Prostate gland (tissue), 2 donors: ENCODE measurements at regions not wholly inside any gene's neighbourhood (a gene's known extent, or its start where the extent isn't known, plus 50 kb on each side); places are given as distances from the start of the nearest gene placed in this dataset.

ENCODE experiments used
- DNase-seq: peaks from one replicate; pipeline ENCODE4 v3.0.0-alpha.2; 2019; ENCODE audit warnings: low spot score
- H3K27ac ChIP-seq, 2 donors: fragments of 200-600 bp; sonication (generic); 2 replicates each; pipeline ENCODE4 v1.5.1; 2017 to 2019
- H3K27me3 ChIP-seq: fragments of 200-600 bp; sonication (generic); replicated peaks from 2 replicates; pipeline ENCODE4 v1.5.1; 2019; ENCODE audit not compliant: insufficient read depth
- H3K36me3 ChIP-seq, 2 donors: fragments of 200-600 bp; sonication (generic); 1 replicate in 1 of 2; 2 replicates in 1 of 2; pipeline versions ENCODE4 v1.5.1 to v1.8.1; 2017 to 2019
- H3K4me1 ChIP-seq: fragments of 200-600 bp; sonication (generic); replicated peaks from 2 replicates; pipeline ENCODE4 v1.5.1; 2019
- H3K4me3 ChIP-seq, 2 donors: fragments of 200-600 bp; sonication (generic); 2 replicates each; pipeline ENCODE4 v1.5.1; 2017 to 2019
- H3K9me3 ChIP-seq: fragments of 200-600 bp; sonication (generic); 2 replicates; pipeline ENCODE4 v1.5.1; 2017
- CTCF ChIP-seq, 4 experiments: fragments of 200-600 bp in 2 of 4; fragments of 450-650 bp in 2 of 4; sonication (generic) in 2 of 4; IDR thresholded peaks; 1 replicate in 3 of 4; 2 replicates in 1 of 4; pipeline ENCODE4 v1.5.1; 2016 to 2019; ENCODE audit warnings: antibody characterized with exemption in 4 of 4, mild to moderate bottlenecking in 2 of 4, moderate library complexity in 2 of 4
- POLR2A ChIP-seq: fragments of 450-650 bp; IDR thresholded peaks from one replicate; pipeline ENCODE4 v1.6.1; 2016; ENCODE audit warnings: antibody characterized with exemption, mild to moderate bottlenecking
- POLR2AphosphoS5 ChIP-seq: sonication (generic); formaldehyde crosslinking; IDR thresholded peaks from one replicate; pipeline ENCODE4 v1.6.1; 2017; ENCODE audit warnings: antibody characterized with exemption
- WGBS: methylation state at CpG from one replicate; pipeline ENCODE4 v1.1.5; 2018; 5-methylcytosine and 5-hydroxymethylcytosine counted together
- intact Hi-C: fragments of 100-400 bp; cut with DNase I; formaldehyde crosslinking; loops from one replicate; pipeline ENCODE4 v1.14.2; 2022

GRCh38 chr13:107518780-107519179 is 696.6 kb downstream of the LIG4 start:
- Histone ChIP-seq H3K4me1 (no peaks in the 10 kb centered on the region), H3K4me3 (no peak overlapping the region), H3K27ac (no peak overlapping the region), H3K36me3 (no peaks in the 10 kb centered on the region), H3K27me3 (no peaks in the 10 kb centered on the region), H3K9me3 (no peaks in the 10 kb centered on the region)
- no peak for DNase-seq
- 90% methylated on average over 4 of the region's 4 CpGs for whole genome bisulfite sequencing
- no peak for TF ChIP-seq POLR2A
- TF ChIP-seq POLR2AphosphoS5, result no peak
- no peak for TF ChIP-seq CTCF (IDR thresholded peaks at IDR 0.05)
- intact Hi-C loops, result no loop called here

- no peak for TF ChIP-seq CTCF (IDR thresholded peaks at IDR 0.05)
- no peak for TF ChIP-seq POLR2A
- TF ChIP-seq POLR2AphosphoS5, result no peak
- no peak for DNase-seq
Measured at GRCh38 chr13:107518292-107518691, 697.0 kb downstream of the LIG4 start.

GRCh38 chr13:107516517-107516916 is 698.8 kb downstream of the LIG4 start:
- Histone ChIP-seq H3K27ac (no peak overlapping the region), H3K9me3 (no peaks in the 10 kb centered on the region), H3K36me3 (no peaks in the 10 kb centered on the region), H3K4me3 (no peak overlapping the region), H3K4me1 (no peaks in the 10 kb centered on the region), H3K27me3 (no peaks in the 10 kb centered on the region)
- intact Hi-C loops, result no loop called here
- no peak for DNase-seq
- no peak for TF ChIP-seq POLR2A
- no peak for TF ChIP-seq CTCF (IDR thresholded peaks at IDR 0.05)
- TF ChIP-seq POLR2AphosphoS5, result no peak
- 72% methylated on average over 4 of the region's 4 CpGs for WGBS

More at GRCh38 chr13:107518292-107518691, 697.0 kb downstream of the LIG4 start:
- WGBS, result 44% methylated on average over 3 of the region's 3 CpGs
- Histone ChIP-seq H3K9me3 (no peaks in the 10 kb centered on the region), H3K36me3 (no peaks in the 10 kb centered on the region), H3K27me3 (no peaks in the 10 kb centered on the region), H3K4me3 (no peak overlapping the region), H3K4me1 (no peaks in the 10 kb centered on the region), H3K27ac (no peak overlapping the region)
- intact Hi-C loops, result no loop called here

GRCh38 chr13:107512551-107512950 is 702.8 kb downstream of the LIG4 start:
- WGBS, result 94% methylated on average over 6 of the region's 6 CpGs
- DNase-seq, result no peak
- Histone ChIP-seq H3K4me1 (no peaks in the 10 kb centered on the region), H3K27me3 (no peaks in the 10 kb centered on the region), H3K27ac (no peak overlapping the region), H3K9me3 (no peaks in the 10 kb centered on the region), H3K36me3 (no peaks in the 10 kb centered on the region), H3K4me3 (no peak overlapping the region)
- TF ChIP-seq POLR2A (no peak), CTCF (IDR thresholded peaks at IDR 0.05) (no peak), POLR2AphosphoS5 (no peak)
- intact Hi-C loops, result no loop called here

- H3K36me3 ChIP-seq, result no peaks in the 10 kb centered on the region
- no peaks in the 10 kb centered on the region for H3K27me3 ChIP-seq
- no peak overlapping the region for H3K27ac ChIP-seq
- intact Hi-C loops, result no loop called here
- H3K4me3 ChIP-seq, result no peak overlapping the region
- TF ChIP-seq POLR2AphosphoS5, result no peak
- TF ChIP-seq CTCF (IDR thresholded peaks at IDR 0.05), result no peak
- 79% methylated on average over 5 of the region's 5 CpGs for WGBS
- no peak for DNase-seq
- H3K4me1 ChIP-seq, result no peaks in the 10 kb centered on the region
- no peaks in the 10 kb centered on the region for H3K9me3 ChIP-seq
Measured at GRCh38 chr13:107497661-107498060, 717.7 kb downstream of the LIG4 start.
